ENCODE measurements at regions not wholly inside any gene's neighbourhood (a gene's known extent, or its start where the extent isn't known, plus 50 kb on each side); places are given as distances from the start of the nearest gene placed in this dataset.

GRCh38 chr5:165624166-165624946, 2118.9 kb downstream of the MAT2B start:
- Histone ChIP-seq H3K27me3 (no peaks in the 10 kb centered on the region), H3K4me3 (no peak overlapping the region), H3K4me1 (no peaks in the 10 kb centered on the region), H3K27ac (no peak overlapping the region), H3K9me3 (no peaks in the 10 kb centered on the region), H3K36me3 (replicated peaks in 1 of 2; ENCODE audit: insufficient read depth in 1 of 2, low read depth in 2 of 2) (no peaks in the 10 kb centered on the region)
- 82 to 85% methylated on average over 8 of the region's 8 CpGs for WGBS, 2 donors
- intact Hi-C loops (cut with DNase I): no loop called here
- ATAC-seq: no peak
- TF ChIP-seq CTCF (IDR thresholded peaks at IDR 0.05) (no peak), POLR2A (IDR thresholded peaks at IDR 0.05) (no peak)
- DNase-seq: no peak

DNA sequence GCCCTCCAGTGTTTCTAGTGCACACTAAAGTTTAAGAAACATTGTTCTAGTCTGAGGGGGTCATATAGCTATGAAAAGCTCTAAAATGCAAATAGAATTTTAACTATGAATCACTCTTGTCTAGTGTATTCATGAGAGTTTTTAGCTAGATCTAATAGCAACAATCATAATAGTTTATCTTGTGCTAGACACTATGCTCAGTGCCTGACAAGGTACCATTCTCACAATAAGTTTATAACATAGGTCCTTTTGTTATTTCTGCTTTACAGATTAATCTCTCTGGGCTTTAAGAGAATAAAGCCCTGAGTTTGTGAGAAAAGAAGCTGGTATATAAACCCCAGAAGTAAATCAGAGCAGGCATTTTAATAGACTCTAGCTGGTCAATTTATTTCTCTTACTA, 2120.7 kb downstream of the MAT2B start:
- intact Hi-C loops (cut with DNase I): no loop called here
- no peaks in the 10 kb centered on the region for H3K9me3 ChIP-seq
- H3K27me3 ChIP-seq: no peaks in the 10 kb centered on the region
- no peak overlapping the region for H3K27ac ChIP-seq
- H3K36me3 ChIP-seq (replicated peaks in 1 of 2; ENCODE audit: insufficient read depth in 1 of 2, low read depth in 2 of 2): no peaks in the 10 kb centered on the region
- TF ChIP-seq POLR2A (IDR thresholded peaks at IDR 0.05): no peak
- no peak overlapping the region for H3K4me3 ChIP-seq
- DNase-seq (no peak), ATAC-seq (no peak)
- H3K4me1 ChIP-seq: peaks cover 6% of the 10 kb centered on the region

DNA sequence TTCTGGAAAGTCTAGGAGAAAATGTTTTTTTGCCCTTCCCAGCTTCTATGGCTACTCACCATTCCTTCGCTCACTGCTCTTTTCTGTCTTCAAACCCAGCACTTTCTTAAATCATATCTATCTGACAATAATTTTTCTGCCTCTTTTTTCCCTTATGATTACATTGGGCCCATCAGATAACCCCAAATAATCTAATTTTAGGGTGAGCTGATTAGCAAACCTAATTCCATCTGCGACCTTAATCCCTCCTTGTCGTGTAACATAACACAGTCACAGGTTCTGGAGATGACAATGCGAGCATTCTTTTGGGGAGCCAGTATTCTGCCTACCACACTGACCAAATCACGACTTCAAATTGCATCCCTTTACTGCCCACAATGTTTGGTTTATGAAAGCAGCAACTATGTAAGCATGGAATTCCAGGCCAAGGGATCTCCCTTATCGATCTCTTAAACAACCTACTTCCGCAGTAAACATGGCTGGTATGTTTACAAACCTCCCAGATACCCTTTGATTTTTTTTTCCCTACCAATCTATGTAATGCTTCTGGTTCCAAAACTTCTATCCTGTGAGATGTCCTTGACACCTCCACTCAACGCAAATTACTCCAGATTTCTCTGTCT, 2122.2 kb downstream of the MAT2B start:
- intact Hi-C loops (cut with DNase I): no loop called here
- H3K27ac ChIP-seq: no peak overlapping the region
- no peak for TF ChIP-seq CTCF (IDR thresholded peaks at IDR 0.05)
- no peak for TF ChIP-seq POLR2A (IDR thresholded peaks at IDR 0.05)
- 44 to 46% methylated on average over 8 of the region's 8 CpGs for WGBS, 2 donors
- peaks cover 6% of the 10 kb centered on the region for H3K4me1 ChIP-seq
- H3K27me3 ChIP-seq: no peaks in the 10 kb centered on the region
- no peaks in the 10 kb centered on the region for H3K9me3 ChIP-seq
- no peaks in the 10 kb centered on the region for H3K36me3 ChIP-seq (replicated peaks in 1 of 2; ENCODE audit: insufficient read depth in 1 of 2, low read depth in 2 of 2)
- DNase-seq (no peak), ATAC-seq (peak; percentile 35)
- no peak overlapping the region for H3K4me3 ChIP-seq

GRCh38 chr5:165630261-165630778, 2124.9 kb downstream of the MAT2B start:
- ATAC-seq: peak; percentile 83
- 9 to 12% methylated on average over 9 of the region's 9 CpGs for WGBS, 2 donors
- H3K36me3 ChIP-seq (replicated peaks in 1 of 2; ENCODE audit: insufficient read depth in 1 of 2, low read depth in 2 of 2): no peaks in the 10 kb centered on the region
- TF ChIP-seq POLR2A (IDR thresholded peaks at IDR 0.05) (no peak), CTCF (IDR thresholded peaks at IDR 0.05) (peak; percentile 49 to 90 (median 73))
- no peak overlapping the region for H3K27ac ChIP-seq
- H3K9me3 ChIP-seq: no peaks in the 10 kb centered on the region
- H3K27me3 ChIP-seq: no peaks in the 10 kb centered on the region
- H3K4me3 ChIP-seq: no peak overlapping the region
- peaks cover 6% of the 10 kb centered on the region for H3K4me1 ChIP-seq
- peak; percentile 45 to 58 (median 50) for DNase-seq
- intact Hi-C loops (cut with DNase I): no loop called here

DNA sequence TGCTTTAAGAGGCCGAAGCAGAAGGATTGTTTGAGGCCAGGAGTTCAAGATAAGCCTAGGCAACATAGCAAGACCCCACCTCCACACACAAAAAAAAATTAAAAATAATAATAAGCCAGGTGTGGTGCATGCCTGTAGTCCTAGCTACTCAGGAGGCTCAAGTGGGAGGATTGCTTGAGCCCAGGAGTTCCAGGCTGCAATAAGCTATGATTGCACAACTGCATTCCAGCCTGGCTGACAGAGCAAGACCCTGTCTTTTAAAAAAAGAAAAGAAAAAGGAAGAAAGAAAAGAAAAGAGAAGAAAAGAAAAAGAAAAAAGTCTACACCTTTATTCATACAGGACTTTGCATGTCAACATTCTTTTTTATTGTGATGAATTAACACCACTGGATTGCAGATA, 2125.8 kb downstream of the MAT2B start:
- TF ChIP-seq POLR2A (IDR thresholded peaks at IDR 0.05): no peak
- TF ChIP-seq CTCF (IDR thresholded peaks at IDR 0.05): no peak
- no peaks in the 10 kb centered on the region for H3K27me3 ChIP-seq
- DNase-seq: no peak
- ATAC-seq: no peak
- no peak overlapping the region for H3K4me3 ChIP-seq
- H3K4me1 ChIP-seq: peaks cover 6% of the 10 kb centered on the region
- intact Hi-C loops (cut with DNase I): no loop called here
- no peaks in the 10 kb centered on the region for H3K9me3 ChIP-seq
- WGBS, 2 donors: 29 to 95% methylated on average over 1 of the region's 1 CpG
- no peaks in the 10 kb centered on the region for H3K36me3 ChIP-seq (replicated peaks in 1 of 2; ENCODE audit: insufficient read depth in 1 of 2, low read depth in 2 of 2)
- H3K27ac ChIP-seq: no peak overlapping the region
